GM23338 (cell line): ENCODE measurements at regions not wholly inside any gene's neighbourhood (a gene's known extent, or its start where the extent isn't known, plus 50 kb on each side); places are given as distances from the start of the nearest gene placed in this dataset.

Experiments used
- CREB1 ChIP-seq: fragments of 250-450 bp; sonication (Bioruptor Pico); IDR thresholded peaks from 2 replicates; pipeline ENCODE4 v1.5.0; 2020; ENCODE audit warnings: low read depth, mild to moderate bottlenecking, moderate library complexity
- EZH2 ChIP-seq: fragments of 200-600 bp; sonication (generic); IDR thresholded peaks from one replicate; pipeline ENCODE4 v1.8.0; 2017; ENCODE audit warnings: antibody characterized with exemption, mild to moderate bottlenecking, low read depth; ENCODE audit not compliant: unreplicated experiment
- EZH2phosphoT487 ChIP-seq: fragments of 200-600 bp; sonication (generic); IDR thresholded peaks from one replicate; pipeline ENCODE4 v1.8.1; 2018; ENCODE audit warnings: antibody characterized with exemption; ENCODE audit not compliant: unreplicated experiment
- JUNB ChIP-seq: IDR thresholded peaks from one replicate; pipeline ENCODE4 v1.6.1; 2016; ENCODE audit warnings: antibody characterized with exemption; ENCODE audit not compliant: unreplicated experiment
- POLR2AphosphoS5 ChIP-seq: IDR thresholded peaks from 2 replicates; pipeline ENCODE4 v1.6.1; 2016; ENCODE audit warnings: antibody characterized with exemption, low read depth
- ZNF114 ChIP-seq: fragments of 250-450 bp; sonication (Bioruptor Pico); IDR thresholded peaks from 2 replicates; pipeline ENCODE4 v1.5.0; 2020; ENCODE audit warnings: mild to moderate bottlenecking, moderate library complexity
- TF ChIP-seq, protein P1 (sequence below), 2 experiments: fragments of 200-600 bp in 1 of 2; sonication (generic) in 1 of 2; conservative IDR thresholded peaks; 2 replicates each; pipeline versions ENCODE4 v1.5.1 to v1.6.1; 2016 to 2017; ENCODE audit warnings: antibody characterized with exemption in 2 of 2, low read depth in 2 of 2, mild to moderate bottlenecking in 2 of 2, moderate library complexity in 1 of 2
- TF ChIP-seq, protein P2 (sequence below): IDR thresholded peaks from one replicate; pipeline ENCODE4 v1.6.1; 2018; ENCODE audit warnings: antibody characterized with exemption; ENCODE audit not compliant: unreplicated experiment

DNA sequence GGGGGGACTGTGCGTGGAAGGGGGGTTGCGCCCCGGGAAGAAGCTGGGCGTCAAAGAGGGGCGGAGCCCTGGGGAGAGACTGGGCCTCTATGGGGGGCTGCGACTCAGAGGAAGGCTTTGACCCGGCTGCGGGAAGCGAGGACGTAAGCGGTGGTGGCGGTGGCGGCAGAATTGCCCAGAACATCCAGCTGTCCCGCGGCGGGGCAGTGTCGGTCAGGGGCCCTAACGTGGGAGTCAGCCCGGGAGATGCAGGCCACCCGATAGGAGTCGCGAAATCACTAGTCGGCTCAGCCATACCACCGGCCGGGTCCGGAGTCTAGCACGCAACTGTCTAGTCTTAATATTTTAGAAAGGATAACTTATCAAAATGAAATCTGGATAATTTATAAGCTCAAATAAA lies 387.6 kb upstream of the EYS start:
- TF ChIP-seq, protein P1, sequence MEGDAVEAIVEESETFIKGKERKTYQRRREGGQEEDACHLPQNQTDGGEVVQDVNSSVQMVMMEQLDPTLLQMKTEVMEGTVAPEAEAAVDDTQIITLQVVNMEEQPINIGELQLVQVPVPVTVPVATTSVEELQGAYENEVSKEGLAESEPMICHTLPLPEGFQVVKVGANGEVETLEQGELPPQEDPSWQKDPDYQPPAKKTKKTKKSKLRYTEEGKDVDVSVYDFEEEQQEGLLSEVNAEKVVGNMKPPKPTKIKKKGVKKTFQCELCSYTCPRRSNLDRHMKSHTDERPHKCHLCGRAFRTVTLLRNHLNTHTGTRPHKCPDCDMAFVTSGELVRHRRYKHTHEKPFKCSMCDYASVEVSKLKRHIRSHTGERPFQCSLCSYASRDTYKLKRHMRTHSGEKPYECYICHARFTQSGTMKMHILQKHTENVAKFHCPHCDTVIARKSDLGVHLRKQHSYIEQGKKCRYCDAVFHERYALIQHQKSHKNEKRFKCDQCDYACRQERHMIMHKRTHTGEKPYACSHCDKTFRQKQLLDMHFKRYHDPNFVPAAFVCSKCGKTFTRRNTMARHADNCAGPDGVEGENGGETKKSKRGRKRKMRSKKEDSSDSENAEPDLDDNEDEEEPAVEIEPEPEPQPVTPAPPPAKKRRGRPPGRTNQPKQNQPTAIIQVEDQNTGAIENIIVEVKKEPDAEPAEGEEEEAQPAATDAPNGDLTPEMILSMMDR (conservative IDR thresholded peaks at IDR 0.05; ENCODE audit: low read depth in 2 of 2): no peak
- TF ChIP-seq, protein P2, sequence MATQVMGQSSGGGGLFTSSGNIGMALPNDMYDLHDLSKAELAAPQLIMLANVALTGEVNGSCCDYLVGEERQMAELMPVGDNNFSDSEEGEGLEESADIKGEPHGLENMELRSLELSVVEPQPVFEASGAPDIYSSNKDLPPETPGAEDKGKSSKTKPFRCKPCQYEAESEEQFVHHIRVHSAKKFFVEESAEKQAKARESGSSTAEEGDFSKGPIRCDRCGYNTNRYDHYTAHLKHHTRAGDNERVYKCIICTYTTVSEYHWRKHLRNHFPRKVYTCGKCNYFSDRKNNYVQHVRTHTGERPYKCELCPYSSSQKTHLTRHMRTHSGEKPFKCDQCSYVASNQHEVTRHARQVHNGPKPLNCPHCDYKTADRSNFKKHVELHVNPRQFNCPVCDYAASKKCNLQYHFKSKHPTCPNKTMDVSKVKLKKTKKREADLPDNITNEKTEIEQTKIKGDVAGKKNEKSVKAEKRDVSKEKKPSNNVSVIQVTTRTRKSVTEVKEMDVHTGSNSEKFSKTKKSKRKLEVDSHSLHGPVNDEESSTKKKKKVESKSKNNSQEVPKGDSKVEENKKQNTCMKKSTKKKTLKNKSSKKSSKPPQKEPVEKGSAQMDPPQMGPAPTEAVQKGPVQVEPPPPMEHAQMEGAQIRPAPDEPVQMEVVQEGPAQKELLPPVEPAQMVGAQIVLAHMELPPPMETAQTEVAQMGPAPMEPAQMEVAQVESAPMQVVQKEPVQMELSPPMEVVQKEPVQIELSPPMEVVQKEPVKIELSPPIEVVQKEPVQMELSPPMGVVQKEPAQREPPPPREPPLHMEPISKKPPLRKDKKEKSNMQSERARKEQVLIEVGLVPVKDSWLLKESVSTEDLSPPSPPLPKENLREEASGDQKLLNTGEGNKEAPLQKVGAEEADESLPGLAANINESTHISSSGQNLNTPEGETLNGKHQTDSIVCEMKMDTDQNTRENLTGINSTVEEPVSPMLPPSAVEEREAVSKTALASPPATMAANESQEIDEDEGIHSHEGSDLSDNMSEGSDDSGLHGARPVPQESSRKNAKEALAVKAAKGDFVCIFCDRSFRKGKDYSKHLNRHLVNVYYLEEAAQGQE: no peak
- TF ChIP-seq EZH2 (no peak), POLR2AphosphoS5 (no peak), CREB1 (no peak), ZNF114 (CRISPR knock-in tag) (no peak), EZH2phosphoT487 (no peak), JUNB (no peak)
